Renal cortical epithelial cell (primary cell): ENCODE measurements at regions not wholly inside any gene's neighbourhood (a gene's known extent, or its start where the extent isn't known, plus 50 kb on each side); places are given as distances from the start of the nearest gene placed in this dataset.
"Not testable (repeated sequence)": the region's sequence is repeated elsewhere in the genome, so short reads cannot be mapped to it uniquely, and the experiment has no call there.

Experiments
- DNase-seq: peaks from one replicate; pipeline ENCODE4 v3.0.0-alpha.2; 2011; ENCODE audit warnings: low read depth

- DNase-seq = not testable (repeated sequence)
Observed at GRCh38 chr2:22103617-22104016, 979.8 kb downstream of the TDRD15 start.

DNA sequence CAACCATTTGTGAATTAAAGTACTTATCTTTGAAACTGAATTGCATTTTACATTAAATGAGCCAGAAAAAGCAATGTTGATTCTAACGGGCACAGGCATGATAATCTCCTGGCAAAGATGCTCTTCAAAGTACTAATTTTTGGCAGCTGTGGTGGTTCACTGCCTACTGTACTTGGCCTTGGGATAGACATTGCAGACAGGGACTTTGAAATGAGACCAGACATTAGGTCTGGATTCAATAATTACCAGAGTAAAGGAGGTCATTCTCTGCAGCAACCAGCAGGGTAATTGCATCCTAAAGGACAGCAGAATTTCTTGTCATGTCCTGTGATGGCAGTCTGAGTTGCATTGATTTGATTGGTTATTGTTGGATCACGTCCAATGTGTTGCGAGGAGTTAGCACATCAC lies 986.5 kb downstream of the TDRD15 start:
- DNase-seq = no peak

GRCh38 chr2:22124003-22124402 lies 1000.2 kb downstream of the TDRD15 start:
- no peak for DNase-seq

- peak; percentile 38 for DNase-seq
Observed at GRCh38 chr2:22126106-22126505, 1002.3 kb downstream of the TDRD15 start.

GRCh38 chr2:22126978-22127377 lies 1003.2 kb downstream of the TDRD15 start:
- DNase-seq = no peak

DNA sequence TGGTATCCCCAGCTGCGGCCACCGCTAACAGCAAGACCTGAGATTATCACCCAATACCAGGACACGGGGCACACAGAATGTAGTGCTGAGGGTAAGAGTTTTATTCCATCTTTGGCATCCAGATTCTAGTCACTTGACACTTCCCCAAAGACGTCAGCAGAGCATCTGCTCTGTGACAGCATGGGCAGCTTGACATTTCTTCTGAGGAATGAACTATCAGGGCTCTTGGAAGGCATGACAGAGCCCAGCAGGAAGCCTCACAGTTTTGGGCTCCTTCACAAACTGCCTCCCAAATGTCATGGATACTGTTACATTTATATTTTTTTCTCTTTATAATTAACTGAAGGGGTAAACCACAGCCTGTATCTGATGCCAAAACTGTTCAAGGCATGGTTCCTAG lies 1010.7 kb downstream of the TDRD15 start:
- no peak for DNase-seq

GRCh38 chr2:22136446-22136845 lies 1012.7 kb downstream of the TDRD15 start:
- DNase-seq = no peak

- no peak for DNase-seq
Observed at GRCh38 chr2:22143840-22144239, 1020.1 kb downstream of the TDRD15 start.

GRCh38 chr2:22153931-22154613 lies 1030.3 kb downstream of the TDRD15 start:
- no peak for DNase-seq

GRCh38 chr2:22156661-22157060 lies 1032.9 kb downstream of the TDRD15 start:
- not testable (repeated sequence) for DNase-seq

- no peak for DNase-seq
Observed at GRCh38 chr2:22167256-22167655, 1043.5 kb downstream of the TDRD15 start.

DNA sequence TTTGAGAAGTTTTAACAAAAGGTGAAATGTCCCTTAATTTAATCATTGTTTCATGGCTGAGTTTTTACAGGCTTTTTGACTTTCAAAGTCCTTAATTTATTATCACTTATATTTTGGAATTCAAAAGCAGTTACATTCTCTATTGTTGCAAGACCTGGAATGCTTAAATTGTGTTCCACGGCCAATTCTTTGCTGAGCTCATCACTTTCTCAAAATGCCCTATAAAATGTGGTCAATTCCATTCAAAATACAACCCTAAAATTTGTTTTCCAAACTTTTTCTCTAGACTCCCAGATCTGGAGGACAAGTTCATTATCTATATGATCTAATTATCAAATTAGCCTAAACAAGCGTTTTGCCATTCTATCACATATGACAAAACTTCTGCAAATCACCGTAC lies 1051.2 kb downstream of the TDRD15 start:
- DNase-seq = no peak

DNA sequence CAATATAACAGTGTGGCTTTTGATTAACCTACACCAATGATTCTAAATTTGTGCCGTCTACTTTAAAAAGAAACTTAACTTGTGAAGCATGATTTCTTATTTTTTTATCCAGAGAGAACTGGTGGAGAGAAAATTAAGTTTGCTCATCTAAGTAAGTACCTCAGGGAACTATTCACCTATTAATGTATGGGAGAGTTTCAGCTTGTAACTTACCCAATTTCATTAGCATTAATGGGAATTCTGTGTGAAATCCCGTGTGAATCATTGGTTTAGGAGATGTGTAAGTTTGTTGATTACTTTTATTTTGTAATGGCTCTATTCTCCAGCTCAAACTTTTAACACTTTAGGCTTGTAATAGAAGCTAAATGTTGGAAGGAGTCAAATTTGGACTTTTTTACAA lies 1061.5 kb downstream of the TDRD15 start:
- DNase-seq = no peak

GRCh38 chr2:22186261-22186828 lies 1062.6 kb downstream of the TDRD15 start:
- not testable (repeated sequence) for DNase-seq

DNA sequence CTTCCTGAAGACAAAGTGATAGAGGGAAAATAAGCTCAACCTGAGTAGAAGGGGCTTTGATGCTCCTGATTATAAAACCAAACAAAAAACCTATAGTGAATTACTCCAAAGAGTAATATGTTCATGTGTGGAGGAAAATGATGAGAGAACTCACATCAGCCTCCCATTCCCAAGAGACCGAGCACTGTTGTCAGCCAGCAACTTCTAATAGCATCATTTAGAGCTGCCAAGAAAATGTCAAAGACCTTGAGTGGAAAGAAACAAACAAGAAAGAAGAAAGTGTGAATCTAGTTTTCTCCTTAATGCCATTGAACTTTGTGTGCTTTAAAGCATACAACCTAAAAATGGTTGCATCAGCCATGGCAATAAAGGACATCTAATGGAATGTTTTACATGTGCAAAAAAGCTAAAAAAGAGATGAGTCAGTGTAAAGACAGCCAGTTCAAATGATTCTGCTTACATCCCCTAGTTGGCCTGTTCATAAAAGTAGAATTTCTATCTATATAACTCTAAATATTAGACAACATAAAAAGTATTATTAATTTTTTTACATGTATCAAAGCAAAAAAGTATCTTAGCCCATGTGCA lies 1066.2 kb downstream of the TDRD15 start:
- DNase-seq = no peak

- DNase-seq = no peak
Observed at GRCh38 chr2:22194218-22194617, 1070.5 kb downstream of the TDRD15 start.

DNA sequence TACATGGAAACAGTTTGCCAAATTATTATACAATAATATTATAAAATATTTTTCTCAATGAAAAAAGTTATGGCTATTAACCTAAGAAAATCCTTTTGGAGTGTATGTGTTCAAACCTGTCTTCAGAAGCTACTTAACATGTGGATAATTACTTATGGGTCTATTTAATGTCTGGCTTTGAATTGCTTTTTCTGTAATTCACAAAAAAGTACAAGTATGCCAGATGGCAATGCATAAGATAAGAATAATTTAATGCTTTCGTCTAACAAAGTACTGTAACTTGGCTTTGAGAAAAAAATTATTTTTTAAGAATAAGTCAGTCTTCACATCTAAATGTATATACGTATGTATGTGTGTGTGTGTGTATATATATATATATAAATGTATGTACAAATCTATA lies 1073.0 kb downstream of the TDRD15 start:
- DNase-seq = no peak

GRCh38 chr2:22198381-22199283 lies 1074.9 kb downstream of the TDRD15 start:
- no peak for DNase-seq

DNA sequence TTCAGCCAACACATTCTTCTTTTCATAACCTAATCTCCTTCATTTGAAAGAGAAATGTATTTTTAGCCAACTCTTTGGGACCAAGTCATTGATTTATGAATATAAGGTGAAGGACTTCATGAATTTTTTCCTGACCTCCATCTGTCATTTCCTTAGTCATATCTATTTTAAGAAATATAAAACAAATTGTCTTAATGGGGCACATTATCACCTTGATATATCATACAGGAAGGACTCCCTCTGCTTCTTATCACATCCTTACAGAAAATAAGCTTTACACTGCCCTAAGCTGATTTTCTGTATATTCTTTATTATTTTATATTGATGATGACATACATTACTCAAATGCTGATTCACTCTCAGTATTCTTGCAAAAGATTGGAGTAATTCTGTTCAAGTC lies 1076.2 kb downstream of the TDRD15 start:
- no peak for DNase-seq

- DNase-seq = no peak
Observed at GRCh38 chr2:22209545-22209944, 1085.8 kb downstream of the TDRD15 start.

- DNase-seq = no peak
Observed at GRCh38 chr2:22213237-22213636, 1089.5 kb downstream of the TDRD15 start.

DNA sequence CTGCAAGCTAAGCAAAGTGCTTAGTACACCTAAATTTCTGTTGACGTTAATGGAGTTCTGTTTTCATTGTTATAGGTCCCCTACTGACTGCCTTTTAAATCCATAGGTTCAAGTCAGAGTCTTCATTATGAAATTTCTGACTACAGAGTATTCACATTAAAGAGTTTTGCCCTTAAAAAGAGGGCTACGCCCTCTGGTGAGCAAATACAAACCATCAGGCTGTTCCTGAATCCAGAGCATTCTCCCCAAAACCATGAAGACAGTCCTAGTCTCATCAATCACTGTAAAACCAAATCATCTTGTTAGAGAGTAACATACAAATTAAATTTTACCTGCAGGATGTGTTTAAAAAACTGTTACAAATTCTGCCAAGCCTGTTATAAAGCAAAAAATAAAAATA lies 1091.7 kb downstream of the TDRD15 start:
- no peak for DNase-seq
